GM12873 (cell line): ENCODE measurements at regions not wholly inside any gene's neighbourhood (a gene's known extent, or its start where the extent isn't known, plus 50 kb on each side); places are given as distances from the start of the nearest gene placed in this dataset.

Experiments used
- TF ChIP-seq, protein P1 (sequence below): IDR thresholded peaks from 2 replicates; pipeline ENCODE4 v1.5.1; 2012; ENCODE audit warnings: low read depth, mild to moderate bottlenecking, moderate library complexity, low read length, control low read depth; ENCODE audit not compliant: insufficient read depth; ENCODE audit errors: missing control alignments

GRCh38 chr21:33976082-33977016 is 60.7 kb upstream of the ATP5PO start:
- TF ChIP-seq, protein P1, sequence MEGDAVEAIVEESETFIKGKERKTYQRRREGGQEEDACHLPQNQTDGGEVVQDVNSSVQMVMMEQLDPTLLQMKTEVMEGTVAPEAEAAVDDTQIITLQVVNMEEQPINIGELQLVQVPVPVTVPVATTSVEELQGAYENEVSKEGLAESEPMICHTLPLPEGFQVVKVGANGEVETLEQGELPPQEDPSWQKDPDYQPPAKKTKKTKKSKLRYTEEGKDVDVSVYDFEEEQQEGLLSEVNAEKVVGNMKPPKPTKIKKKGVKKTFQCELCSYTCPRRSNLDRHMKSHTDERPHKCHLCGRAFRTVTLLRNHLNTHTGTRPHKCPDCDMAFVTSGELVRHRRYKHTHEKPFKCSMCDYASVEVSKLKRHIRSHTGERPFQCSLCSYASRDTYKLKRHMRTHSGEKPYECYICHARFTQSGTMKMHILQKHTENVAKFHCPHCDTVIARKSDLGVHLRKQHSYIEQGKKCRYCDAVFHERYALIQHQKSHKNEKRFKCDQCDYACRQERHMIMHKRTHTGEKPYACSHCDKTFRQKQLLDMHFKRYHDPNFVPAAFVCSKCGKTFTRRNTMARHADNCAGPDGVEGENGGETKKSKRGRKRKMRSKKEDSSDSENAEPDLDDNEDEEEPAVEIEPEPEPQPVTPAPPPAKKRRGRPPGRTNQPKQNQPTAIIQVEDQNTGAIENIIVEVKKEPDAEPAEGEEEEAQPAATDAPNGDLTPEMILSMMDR = no peak

GRCh38 chr21:33975548-33976081 is 60.0 kb upstream of the ATP5PO start:
- TF ChIP-seq, protein P1 = peak; percentile 7

DNA sequence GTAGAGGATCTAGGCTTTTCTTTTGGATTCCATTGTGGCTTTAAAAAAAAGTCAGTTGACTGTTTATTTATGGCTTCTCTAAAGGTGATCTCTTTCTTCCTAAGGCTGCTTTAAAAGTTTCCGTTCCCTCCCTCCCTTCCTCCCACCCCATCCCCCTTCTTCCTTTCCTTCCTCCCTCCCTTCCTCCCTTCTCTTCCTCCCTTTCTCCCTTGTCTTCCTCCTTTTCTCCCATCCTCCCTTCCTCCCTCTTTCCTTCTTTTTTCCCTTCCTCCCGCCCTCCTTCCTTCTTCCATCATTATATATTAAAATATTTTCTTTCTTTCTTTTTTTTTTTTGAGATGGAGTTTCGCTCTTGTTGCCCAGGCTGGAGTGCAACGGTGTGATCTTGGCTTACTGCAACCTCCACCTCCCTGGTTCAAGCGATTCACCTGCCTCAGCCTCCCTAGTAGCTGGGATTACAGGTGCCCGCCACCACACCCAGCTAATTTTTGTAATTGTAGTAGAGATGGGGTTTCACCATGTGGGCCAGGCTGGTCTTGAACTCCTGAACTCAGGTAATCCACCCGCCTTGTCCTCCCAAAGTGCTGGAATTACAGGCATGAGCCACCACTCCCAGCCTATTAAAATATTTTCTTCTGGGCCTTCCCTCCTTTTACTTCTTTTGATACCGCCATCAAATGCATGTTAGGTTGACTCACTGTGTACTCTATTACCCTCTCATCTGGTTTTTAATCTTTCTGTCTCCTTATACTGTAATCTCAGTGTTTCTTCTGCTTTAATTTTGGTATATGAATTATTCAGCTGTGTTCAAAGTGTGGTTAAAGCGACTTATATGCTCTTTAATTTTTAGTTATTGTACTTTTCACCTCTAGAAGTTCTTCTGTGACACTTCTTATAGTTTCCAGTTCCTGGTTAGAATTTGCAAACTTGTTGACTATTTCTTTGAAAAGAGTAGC is 59.2 kb upstream of the ATP5PO start:
- TF ChIP-seq, protein P1 = no peak

DNA sequence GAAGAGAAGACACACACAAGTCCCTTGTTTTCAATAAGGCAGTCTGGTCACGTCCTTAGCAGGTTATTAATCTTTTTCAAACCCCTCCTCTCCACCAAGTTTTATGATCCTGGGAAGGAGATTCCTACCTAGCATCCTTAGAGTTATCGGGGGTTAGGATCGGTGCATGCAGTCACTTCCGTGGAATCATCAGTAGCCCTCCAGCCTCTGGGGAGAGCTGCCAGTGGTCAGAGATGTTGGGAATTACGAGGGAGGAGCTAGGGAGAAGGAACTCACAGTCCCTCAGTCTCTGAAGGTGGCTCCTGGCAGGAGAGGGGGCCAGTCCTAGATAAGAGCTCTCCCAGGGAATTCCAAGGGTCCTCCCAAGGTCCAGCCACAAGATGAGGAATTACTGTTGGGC is 57.7 kb upstream of the ATP5PO start:
- TF ChIP-seq, protein P1 = no peak

- TF ChIP-seq, protein P1 = no peak
Measured at GRCh38 chr21:33972539-33972938, 56.9 kb upstream of the ATP5PO start.

GRCh38 chr21:33971492-33972013 is 55.9 kb upstream of the ATP5PO start:
- TF ChIP-seq, protein P1 = no peak
